Stomach (tissue), 8 donors: ENCODE measurements at regions not wholly inside any gene's neighbourhood (a gene's known extent, or its start where the extent isn't known, plus 50 kb on each side); places are given as distances from the start of the nearest gene placed in this dataset.

ENCODE experiments used
- DNase-seq, 2 donors: peaks; one replicate each; pipeline versions ENCODE4 v3.0.0 to v3.0.0-alpha.2; 2013 to 2019
- H3K27ac ChIP-seq, 5 donors: fragments of 200-600 bp in 4 of 5; sonication (generic) in 4 of 5; one replicate each; pipeline ENCODE4 v1.5.1; 2013 to 2019; ENCODE audit warnings: mild to moderate bottlenecking in 1 of 5, moderate library complexity in 1 of 5
- H3K27me3 ChIP-seq, 3 donors: fragments of 200-600 bp; sonication (generic); one replicate each; pipeline ENCODE4 v1.5.1; 2017 to 2019; ENCODE audit warnings: mixed run types in 1 of 3
- H3K36me3 ChIP-seq, 4 donors: fragments of 200-600 bp; sonication (generic); 1 replicate in 3 of 4; 2 replicates in 1 of 4; pipeline ENCODE4 v1.5.1; 2016 to 2019
- H3K4me1 ChIP-seq, 4 donors: fragments of 200-600 bp; sonication (generic); one replicate each; pipeline ENCODE4 v1.5.1; 2016 to 2019
- H3K4me3 ChIP-seq, 4 donors: fragments of 200-600 bp; sonication (generic) in 3 of 4; one replicate each; pipeline ENCODE4 v1.5.1; 2016 to 2019; ENCODE audit warnings: mild to moderate bottlenecking in 1 of 4
- H3K9me3 ChIP-seq, 4 donors: fragments of 200-600 bp; sonication (generic); one replicate each; pipeline ENCODE4 v1.5.1; 2016 to 2019
- EP300 ChIP-seq: sonication (generic); formaldehyde crosslinking; IDR thresholded peaks from one replicate; pipeline ENCODE4 v1.6.1; 2017; ENCODE audit warnings: antibody characterized with exemption
- POLR2A ChIP-seq, 4 donors: fragments of 450-650 bp; IDR thresholded peaks; one replicate each; pipeline ENCODE4 v1.6.1; 2016; ENCODE audit warnings: antibody characterized with exemption in 4 of 4, control low read depth in 2 of 4, mild to moderate bottlenecking in 1 of 4, moderate library complexity in 1 of 4
- POLR2AphosphoS5 ChIP-seq, 3 donors: sonication (generic); formaldehyde crosslinking; IDR thresholded peaks; one replicate each; pipeline ENCODE4 v1.6.1; 2016; ENCODE audit warnings: antibody characterized with exemption in 3 of 3
- WGBS, 5 donors: extraction: QIAGEN DNeasy Blood & Tissue Kit in 3 of 5; methylation state at CpG; one replicate each; pipeline versions ENCODE4 v1.1.5 to v1.1.7; 2013 to 2018; 5-methylcytosine and 5-hydroxymethylcytosine counted together
- intact Hi-C: fragments of 100-400 bp; cut with DNase I; formaldehyde crosslinking; loops from one replicate; pipeline ENCODE4 v1.15.1; 2023; ENCODE audit warnings: low total_unique reads
- TF ChIP-seq, protein P1 (sequence below), 7 experiments: fragments of 450-650 bp in 4 of 7; fragments of 200-600 bp in 3 of 7; sonication (generic) in 3 of 7; IDR thresholded peaks; one replicate each; pipeline ENCODE4 v1.5.1; 2016 to 2019; ENCODE audit warnings: antibody characterized with exemption in 7 of 7, control low read depth in 2 of 7, mild to moderate bottlenecking in 1 of 7
- donor health status: healthy with polysubstance abuse.
- donor health status: Bipolar disorder and iron deficiency.
- donor health status: healthy.

DNA sequence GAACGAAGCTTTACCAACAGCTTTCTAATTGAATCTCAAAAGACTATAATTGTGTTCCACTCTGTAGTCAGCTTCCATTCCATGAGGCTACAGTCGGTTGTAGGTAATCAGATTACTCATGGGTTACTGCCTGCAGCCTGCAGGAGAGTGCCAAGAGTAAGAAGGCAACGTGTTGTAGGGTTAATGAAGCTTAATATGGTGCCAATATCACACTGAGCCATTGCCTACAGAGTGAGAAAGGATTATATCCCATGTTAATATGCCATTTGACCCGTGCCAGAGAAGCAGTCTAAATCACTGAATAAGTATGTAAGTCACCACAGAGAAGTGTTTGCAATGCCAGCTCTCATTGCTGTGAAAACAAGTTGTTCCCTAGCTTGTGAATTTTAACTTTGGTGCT lies 734.5 kb upstream of the ACVR2A start:
- H3K9me3 ChIP-seq: no peaks in the 10 kb centered on the region
- intact Hi-C loops: no loop called here
- H3K27me3 ChIP-seq: no peaks in the 10 kb centered on the region
- no peak for DNase-seq
- no peaks in the 10 kb centered on the region for H3K36me3 ChIP-seq
- 57 to 69% (median 61%) methylated on average over 4 of the region's 4 CpGs for WGBS, 5 donors
- H3K4me3 ChIP-seq: no peak overlapping the region
- H3K4me1 ChIP-seq: no peaks in the 10 kb centered on the region
- H3K27ac ChIP-seq: no peak overlapping the region
- TF ChIP-seq POLR2A (IDR thresholded peaks at IDR 0.05) (no peak), EP300 (no peak), POLR2AphosphoS5 (IDR thresholded peaks at IDR 0.05) (no peak)
- TF ChIP-seq, protein P1, sequence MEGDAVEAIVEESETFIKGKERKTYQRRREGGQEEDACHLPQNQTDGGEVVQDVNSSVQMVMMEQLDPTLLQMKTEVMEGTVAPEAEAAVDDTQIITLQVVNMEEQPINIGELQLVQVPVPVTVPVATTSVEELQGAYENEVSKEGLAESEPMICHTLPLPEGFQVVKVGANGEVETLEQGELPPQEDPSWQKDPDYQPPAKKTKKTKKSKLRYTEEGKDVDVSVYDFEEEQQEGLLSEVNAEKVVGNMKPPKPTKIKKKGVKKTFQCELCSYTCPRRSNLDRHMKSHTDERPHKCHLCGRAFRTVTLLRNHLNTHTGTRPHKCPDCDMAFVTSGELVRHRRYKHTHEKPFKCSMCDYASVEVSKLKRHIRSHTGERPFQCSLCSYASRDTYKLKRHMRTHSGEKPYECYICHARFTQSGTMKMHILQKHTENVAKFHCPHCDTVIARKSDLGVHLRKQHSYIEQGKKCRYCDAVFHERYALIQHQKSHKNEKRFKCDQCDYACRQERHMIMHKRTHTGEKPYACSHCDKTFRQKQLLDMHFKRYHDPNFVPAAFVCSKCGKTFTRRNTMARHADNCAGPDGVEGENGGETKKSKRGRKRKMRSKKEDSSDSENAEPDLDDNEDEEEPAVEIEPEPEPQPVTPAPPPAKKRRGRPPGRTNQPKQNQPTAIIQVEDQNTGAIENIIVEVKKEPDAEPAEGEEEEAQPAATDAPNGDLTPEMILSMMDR (IDR thresholded peaks at IDR 0.05): no peak

DNA sequence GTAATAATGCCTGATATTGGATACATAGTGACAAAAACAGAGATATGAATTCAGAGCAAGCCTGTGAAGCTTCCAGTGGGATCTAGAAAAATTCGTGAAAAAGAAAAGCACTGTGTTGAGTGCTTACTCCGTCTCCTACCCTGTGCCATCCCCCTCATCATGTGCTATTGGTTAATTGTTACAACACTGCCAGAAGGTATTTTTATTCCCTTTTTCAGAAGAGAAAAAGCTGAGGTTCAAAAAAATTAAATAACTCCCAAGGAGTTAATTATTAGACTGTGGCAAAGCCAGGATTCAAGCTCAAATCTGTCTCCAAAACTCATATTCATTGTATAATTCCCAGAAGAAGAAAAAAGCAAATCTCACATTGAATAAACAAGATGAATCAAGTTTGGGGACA lies 735.5 kb upstream of the ACVR2A start:
- Histone ChIP-seq H3K36me3 (no peaks in the 10 kb centered on the region), H3K27me3 (no peaks in the 10 kb centered on the region), H3K4me3 (no peak overlapping the region), H3K4me1 (no peaks in the 10 kb centered on the region), H3K27ac (no peak overlapping the region), H3K9me3 (no peaks in the 10 kb centered on the region)
- 69 to 90% (median 81%) methylated on average over 2 of the region's 2 CpGs for WGBS, 5 donors
- DNase-seq: no peak
- intact Hi-C loops: no loop called here
- TF ChIP-seq POLR2A (IDR thresholded peaks at IDR 0.05): no peak

DNA sequence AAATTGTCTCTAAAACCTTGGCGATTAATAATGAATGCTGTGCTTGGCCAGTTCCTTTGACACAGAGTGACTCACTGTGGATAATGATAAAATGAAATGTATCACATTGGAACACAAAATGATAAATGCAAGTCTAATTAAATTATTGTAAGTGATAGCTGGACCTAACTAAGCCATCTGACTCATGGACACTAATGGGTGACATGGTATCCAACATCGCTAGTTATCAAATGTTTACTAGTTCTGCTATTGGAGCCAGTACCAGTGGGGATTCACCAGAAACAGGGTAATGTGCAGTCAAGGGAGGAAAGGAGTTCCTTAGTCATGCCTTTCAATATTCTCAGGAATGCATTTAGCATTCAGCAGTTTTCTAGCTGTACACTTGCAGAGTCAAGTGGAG lies 736.3 kb upstream of the ACVR2A start:
- WGBS, 5 donors: 82 to 89% (median 87%) methylated on average over 2 of the region's 2 CpGs
- no peak overlapping the region for H3K4me3 ChIP-seq
- H3K36me3 ChIP-seq: no peaks in the 10 kb centered on the region
- H3K9me3 ChIP-seq: no peaks in the 10 kb centered on the region
- no peak for DNase-seq
- H3K4me1 ChIP-seq: no peaks in the 10 kb centered on the region
- no peak for TF ChIP-seq EP300
- TF ChIP-seq POLR2A (IDR thresholded peaks at IDR 0.05): no peak
- no peak for TF ChIP-seq POLR2AphosphoS5 (IDR thresholded peaks at IDR 0.05)
- TF ChIP-seq, protein P1 (IDR thresholded peaks at IDR 0.05): no peak
- H3K27ac ChIP-seq: no peak overlapping the region
- no peaks in the 10 kb centered on the region for H3K27me3 ChIP-seq
- intact Hi-C loops: no loop called here

DNA sequence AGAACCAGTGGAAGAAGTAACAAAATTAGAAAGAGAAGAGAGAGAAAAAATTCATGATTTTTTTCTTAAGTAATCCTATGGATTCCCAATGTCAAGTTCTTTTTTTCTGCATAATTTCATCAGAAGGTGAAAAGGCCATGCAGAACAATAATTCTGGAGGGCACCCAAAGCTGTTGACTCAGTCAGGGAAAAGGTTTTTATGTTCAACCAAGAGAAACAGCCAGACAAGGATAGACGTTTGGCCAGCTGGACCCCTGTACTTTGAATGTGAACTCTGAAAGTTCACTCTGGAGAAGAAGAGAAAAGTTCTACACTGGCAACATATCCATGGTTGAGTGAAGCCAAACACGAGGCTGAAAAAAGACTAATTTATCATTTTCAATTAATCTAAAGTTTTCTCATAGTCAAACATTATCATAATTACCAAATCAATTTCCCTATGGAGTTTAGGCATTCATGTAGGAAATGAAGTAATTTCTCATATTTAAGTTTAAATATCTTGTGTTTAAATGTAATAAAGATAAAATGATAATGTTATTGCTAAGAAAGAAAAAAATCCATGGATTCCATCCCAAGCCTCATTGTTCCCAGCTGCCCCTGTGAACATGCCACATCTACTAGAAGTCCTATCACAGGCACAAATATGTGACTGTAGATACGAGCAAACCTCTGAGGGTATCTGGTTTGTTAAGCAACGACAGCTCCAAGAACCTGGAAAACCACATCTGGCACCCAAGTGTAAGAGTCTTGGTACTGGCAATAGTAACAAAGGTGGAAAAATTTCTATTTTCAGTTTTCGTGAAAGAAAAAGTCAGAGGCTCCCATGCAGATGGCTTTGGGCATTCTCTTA lies 742.7 kb upstream of the ACVR2A start:
- no peaks in the 10 kb centered on the region for H3K27me3 ChIP-seq
- no peak overlapping the region for H3K4me3 ChIP-seq
- H3K27ac ChIP-seq: no peak overlapping the region
- no peaks in the 10 kb centered on the region for H3K4me1 ChIP-seq
- no peaks in the 10 kb centered on the region for H3K36me3 ChIP-seq
- DNase-seq: peak in 1 of 2 donors; percentile 12
- intact Hi-C loops: no loop called here
- 71 to 87% (median 78%) methylated on average over 5 of the region's 5 CpGs for WGBS, 5 donors
- no peaks in the 10 kb centered on the region for H3K9me3 ChIP-seq
- TF ChIP-seq, protein P1 (IDR thresholded peaks at IDR 0.05): no peak
- TF ChIP-seq POLR2AphosphoS5 (IDR thresholded peaks at IDR 0.05) (no peak), POLR2A (IDR thresholded peaks at IDR 0.05) (no peak), EP300 (no peak)

DNA sequence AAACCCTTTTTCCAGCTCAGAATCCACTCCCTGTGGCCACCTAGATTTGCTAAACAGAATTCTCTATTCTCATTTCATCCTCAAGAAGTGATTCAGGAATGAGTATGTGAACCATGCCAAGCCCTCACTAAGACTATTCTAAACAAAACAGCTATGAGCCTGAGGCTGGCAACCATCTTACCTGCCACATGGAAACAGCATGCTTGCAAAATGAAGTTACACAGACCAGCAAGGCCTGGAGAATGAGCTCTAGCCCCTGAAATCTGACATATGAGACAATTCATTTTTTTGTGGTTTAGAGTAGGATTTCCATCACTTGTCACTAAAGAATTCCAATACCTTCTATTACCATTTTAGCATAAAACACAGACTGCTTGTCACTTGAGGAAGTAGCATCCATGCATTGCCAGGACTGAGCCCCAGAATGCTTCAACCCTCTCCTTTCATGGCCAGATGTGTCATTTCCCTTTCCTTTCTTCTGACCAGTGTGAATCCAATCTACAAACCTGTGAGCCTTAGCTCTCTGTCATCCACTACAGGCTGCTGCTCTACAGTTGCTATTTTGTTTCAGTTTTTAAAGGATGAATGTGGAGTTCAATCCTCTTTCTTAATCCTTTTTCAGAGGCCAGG lies 744.3 kb upstream of the ACVR2A start:
- DNase-seq: peak in 1 of 2 donors; percentile 24
- no peaks in the 10 kb centered on the region for H3K36me3 ChIP-seq
- H3K27ac ChIP-seq: no peak overlapping the region
- no peaks in the 10 kb centered on the region for H3K27me3 ChIP-seq
- no peak for TF ChIP-seq POLR2AphosphoS5 (IDR thresholded peaks at IDR 0.05)
- TF ChIP-seq EP300: no peak
- TF ChIP-seq, protein P1 (IDR thresholded peaks at IDR 0.05): no peak
- TF ChIP-seq POLR2A (IDR thresholded peaks at IDR 0.05): no peak
- H3K4me1 ChIP-seq: no peaks in the 10 kb centered on the region
- H3K9me3 ChIP-seq: no peaks in the 10 kb centered on the region
- H3K4me3 ChIP-seq: no peak overlapping the region
- intact Hi-C loops: no loop called here
